HG03439 (cell line): ENCODE measurements at regions not wholly inside any gene's neighbourhood (a gene's known extent, or its start where the extent isn't known, plus 50 kb on each side); places are given as distances from the start of the nearest gene placed in this dataset.
"Not testable (repeated sequence)": the region's sequence is repeated elsewhere in the genome, so short reads cannot be mapped to it uniquely, and the experiment has no call there.

Source experiments
- ATAC-seq: cut with Tn5 transposase; IDR thresholded peaks from one replicate; pipeline ENCODE4 v1.9.1; 2021; ENCODE audit warnings: mild to moderate bottlenecking, moderate library complexity; ENCODE audit not compliant: unreplicated experiment

GRCh38 chr5:91611746-91612145 lies 228.6 kb upstream of the ARRDC3 start:
- ATAC-seq, result no peak

- no peak for ATAC-seq
Observed at GRCh38 chr5:91607675-91608074, 224.6 kb upstream of the ARRDC3 start.

DNA sequence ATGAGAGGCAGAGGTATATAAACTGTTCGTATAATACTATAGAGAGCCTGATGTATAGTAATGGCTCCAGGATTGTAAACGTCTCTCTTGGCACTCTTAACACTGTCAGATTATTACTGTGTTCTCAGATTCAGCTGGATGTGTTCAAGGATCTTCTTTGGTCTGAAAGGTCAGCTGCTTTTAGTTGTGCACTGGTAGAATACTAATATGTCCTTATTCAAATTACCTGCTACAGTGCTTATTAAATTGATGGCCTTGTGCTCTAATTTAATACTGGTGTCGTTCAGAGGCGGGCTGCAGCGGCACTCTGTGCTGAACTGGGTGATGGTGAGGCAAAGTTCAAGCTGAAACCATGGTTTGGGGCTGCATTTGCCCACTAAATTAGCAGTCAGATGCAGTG lies 216.7 kb upstream of the ARRDC3 start:
- ATAC-seq, result no peak

GRCh38 chr5:91598216-91598615 lies 215.1 kb upstream of the ARRDC3 start:
- no peak for ATAC-seq

DNA sequence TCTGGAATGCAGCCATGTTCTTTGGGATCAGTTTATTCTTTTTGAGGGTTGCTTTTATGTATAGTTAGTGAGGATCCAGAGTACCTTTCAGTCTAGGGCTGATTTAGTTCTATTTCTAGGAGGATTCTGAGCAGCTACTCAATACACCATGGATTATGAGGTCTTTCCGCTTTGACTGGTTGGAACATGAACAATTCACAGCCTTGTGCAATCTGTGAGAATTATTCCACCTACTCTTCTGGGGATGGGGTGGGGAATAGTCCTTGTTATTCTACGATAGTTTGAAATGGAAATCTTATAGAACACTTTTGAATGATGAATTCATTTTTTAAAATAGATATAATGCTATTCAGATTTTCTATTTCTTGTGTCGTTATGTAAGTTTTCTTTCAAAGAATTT lies 212.3 kb upstream of the ARRDC3 start:
- ATAC-seq, result no peak

- no peak for ATAC-seq
Observed at GRCh38 chr5:91591076-91591475, 208.0 kb upstream of the ARRDC3 start.

GRCh38 chr5:91586232-91586631 lies 203.1 kb upstream of the ARRDC3 start:
- ATAC-seq, result no peak

DNA sequence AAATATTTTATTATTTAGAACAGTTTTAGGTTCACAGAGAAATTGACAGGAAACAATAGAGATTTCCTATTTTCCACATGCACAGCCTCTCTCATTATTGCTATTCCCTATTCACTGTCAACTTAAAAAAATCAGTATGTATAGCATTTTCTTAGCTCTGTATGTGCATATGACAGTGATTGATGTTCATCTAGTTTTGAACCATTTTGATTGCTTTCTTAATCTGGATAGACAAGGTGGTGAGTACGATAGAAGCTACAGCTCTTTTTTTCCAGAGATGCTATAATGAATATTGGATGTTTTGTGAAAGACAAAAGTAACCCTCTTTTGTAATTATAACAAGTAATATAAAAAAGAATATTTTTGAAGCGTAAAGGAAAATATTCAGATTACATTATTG lies 201.2 kb upstream of the ARRDC3 start:
- ATAC-seq, result no peak

DNA sequence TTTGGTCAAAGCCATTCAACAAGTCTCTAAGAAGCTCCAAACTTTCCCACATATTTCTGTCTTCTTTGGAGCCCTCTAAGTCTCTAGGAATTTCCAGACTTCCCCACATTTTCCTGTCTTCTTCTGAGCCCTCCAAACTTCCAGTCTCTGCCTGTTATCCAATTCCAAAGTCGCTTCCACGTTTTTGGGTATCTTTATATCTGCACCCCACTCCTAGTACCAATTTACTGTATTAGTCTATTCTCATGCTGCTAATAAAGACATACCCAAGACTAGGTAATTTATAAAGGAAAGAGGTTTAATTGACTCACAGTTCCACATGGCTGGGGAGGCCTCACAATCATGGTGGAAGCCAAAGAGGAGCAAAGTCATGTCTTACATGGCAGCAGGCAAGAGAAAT lies 182.9 kb upstream of the ARRDC3 start:
- ATAC-seq, result not testable (repeated sequence)

- no peak for ATAC-seq
Observed at GRCh38 chr5:91562922-91563321, 179.8 kb upstream of the ARRDC3 start.

GRCh38 chr5:91541696-91542095 lies 158.6 kb upstream of the ARRDC3 start:
- ATAC-seq, result no peak

DNA sequence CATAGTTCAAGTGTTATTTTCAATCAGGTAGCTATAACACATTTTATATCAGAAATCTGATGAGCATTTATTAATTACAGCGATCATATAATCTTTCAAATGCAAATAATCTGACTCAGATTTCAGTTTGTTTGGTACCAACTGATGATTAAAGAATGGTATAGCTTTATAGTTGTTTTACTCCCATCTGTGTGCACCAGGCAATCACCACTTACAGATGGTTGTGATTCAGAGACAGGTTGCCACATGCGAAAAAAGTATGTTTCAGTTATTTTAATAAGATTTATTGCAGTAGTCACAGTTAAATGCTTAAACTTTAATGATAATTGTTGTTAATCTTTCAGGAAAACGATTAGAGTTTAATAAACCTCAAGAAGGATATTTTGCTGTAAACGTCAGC lies 155.1 kb upstream of the ARRDC3 start:
- ATAC-seq, result no peak

GRCh38 chr5:91535499-91535898 lies 152.4 kb upstream of the ARRDC3 start:
- ATAC-seq, result no peak

DNA sequence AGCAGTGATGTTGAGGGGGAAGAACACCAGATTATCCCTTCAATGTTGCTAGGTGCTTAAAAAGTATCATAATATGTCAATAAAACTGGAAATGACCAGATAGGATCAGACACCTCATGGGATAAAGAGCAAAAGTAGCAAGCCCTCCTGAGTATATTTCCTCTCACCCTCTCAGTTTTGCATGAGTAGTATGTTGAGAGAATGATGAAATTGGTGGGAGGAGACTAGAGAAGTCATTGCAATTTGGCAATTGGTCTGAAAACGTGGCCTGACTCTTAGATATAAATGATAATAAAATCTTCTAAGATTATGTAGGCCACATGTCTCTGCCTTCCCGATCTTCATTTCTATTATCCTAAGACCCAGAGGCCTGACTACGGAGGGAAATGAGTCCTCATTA lies 151.2 kb upstream of the ARRDC3 start:
- ATAC-seq, result no peak

GRCh38 chr5:91532779-91533178 lies 149.7 kb upstream of the ARRDC3 start:
- ATAC-seq, result no peak

- no peak for ATAC-seq
Observed at GRCh38 chr5:91532281-91532680, 149.2 kb upstream of the ARRDC3 start.

- ATAC-seq, result no peak
Observed at GRCh38 chr5:91528831-91529230, 145.7 kb upstream of the ARRDC3 start.

- ATAC-seq, result no peak
Observed at GRCh38 chr5:91521785-91522184, 138.7 kb upstream of the ARRDC3 start.

DNA sequence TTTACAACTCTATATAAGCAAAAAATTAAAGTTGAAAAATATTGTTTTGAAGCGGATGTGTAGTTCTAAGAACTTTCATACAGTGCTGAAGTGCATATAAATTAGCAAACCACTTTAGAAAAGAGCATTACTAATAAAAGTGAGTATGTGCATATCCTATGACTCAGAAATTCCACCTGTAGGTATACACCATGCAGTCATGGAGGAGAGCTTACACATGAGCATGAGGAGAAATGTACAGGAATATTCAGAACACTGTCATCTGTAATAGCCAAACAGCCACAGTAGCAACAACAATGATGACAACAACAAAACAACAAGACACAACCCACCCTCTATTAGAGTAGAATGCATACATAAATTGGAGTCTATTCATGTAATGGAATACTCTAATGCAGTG lies 138.2 kb upstream of the ARRDC3 start:
- ATAC-seq, result no peak

DNA sequence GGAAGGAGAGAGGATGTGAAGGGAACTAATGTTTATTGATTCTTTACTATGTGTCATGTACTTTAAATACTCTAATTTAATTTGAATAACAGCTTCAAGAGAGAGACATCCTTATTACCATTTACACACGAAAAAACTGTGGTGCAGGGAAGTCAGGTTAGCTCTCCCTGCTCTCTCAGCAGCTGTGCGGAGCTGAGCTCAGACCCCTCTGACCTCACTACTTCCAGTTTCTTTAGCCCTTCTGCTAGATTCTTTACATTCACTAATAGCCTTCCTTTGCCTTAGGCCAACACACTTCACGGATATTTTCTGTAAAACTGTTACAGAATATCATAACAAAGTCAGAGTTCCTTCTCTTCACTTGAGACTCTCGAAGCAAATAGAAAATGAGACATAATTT lies 131.3 kb upstream of the ARRDC3 start:
- no peak for ATAC-seq

- no peak for ATAC-seq
Observed at GRCh38 chr5:91503321-91503720, 120.2 kb upstream of the ARRDC3 start.

DNA sequence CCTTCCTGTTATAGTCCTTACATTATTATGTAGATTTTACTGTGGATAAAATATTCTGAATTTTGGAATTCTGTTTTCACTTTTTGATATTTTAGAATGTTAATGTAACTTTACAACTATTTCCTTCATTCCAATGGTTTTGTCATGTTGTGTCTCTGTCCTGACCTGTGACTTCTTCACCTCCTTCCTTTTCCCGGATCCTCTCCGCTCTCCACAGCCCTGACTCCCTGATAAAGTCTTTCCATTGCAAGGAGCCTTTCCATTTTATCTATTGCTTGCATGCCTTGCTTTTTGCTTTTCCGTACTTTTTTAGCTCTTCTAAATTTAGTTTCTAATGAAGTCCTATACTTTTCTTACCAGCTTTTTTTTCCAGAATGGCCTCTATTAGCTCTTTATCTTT lies 117.6 kb upstream of the ARRDC3 start:
- ATAC-seq, result no peak

DNA sequence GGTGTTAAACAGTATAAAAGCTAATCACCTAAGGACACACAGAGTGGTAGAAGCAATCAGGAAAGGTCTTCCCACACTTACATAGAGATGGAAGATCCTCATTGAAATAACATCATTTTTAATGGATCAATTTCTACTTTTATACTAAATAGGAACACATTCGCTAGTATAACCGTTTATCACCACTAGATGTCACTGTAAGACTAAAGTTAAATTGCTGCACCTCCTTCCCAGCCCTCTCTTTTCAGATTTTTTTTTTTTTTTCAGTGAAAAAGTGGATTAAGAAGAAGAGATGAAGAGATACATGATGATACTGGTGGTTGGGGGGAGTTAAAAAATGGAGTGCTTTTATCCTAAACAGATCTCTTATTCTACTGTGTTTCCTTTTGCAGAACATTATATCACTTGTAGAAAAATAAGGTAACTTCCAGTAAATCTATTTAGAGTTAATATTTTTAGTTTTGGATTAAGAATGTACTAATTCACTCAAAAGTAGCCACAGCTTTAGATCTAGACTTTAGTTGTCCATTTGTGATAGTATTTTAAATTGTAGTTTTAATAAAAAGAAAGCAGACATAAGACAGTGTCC lies 116.9 kb upstream of the ARRDC3 start:
- no peak for ATAC-seq

DNA sequence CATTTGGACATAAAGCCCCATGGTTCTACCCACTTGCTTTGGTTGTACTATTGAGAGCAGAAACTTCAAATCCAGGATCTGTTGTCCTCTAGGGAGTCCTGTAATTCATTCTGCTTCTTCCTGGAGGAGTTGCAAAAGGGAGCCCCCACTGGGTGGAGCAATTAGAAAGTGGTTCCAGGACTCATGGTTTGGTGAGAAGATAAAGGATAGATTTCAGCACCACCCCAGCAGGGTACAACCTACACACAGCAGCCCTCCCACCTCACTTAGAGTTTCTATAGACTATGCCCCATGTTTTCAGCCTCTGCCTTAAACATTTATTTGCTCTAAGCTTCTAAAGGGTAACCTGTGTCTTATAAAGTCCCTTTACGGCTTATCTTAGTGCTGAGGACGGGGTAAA lies 112.6 kb upstream of the ARRDC3 start:
- ATAC-seq, result no peak
